HepG2 (cell line): ENCODE measurements at regions not wholly inside any gene's neighbourhood (a gene's known extent, or its start where the extent isn't known, plus 50 kb on each side); places are given as distances from the start of the nearest gene placed in this dataset.
A peak's percentile ranks its signal among the peaks of the same experiment; 100 is the strongest.

ENCODE experiments used
- ARID5B ChIP-seq: IDR thresholded peaks from 2 replicates; pipeline ENCODE4 v1.4.0; 2020; ENCODE audit warnings: mild to moderate bottlenecking, missing genetic modification reagents
- HMGXB3 ChIP-seq: sonication (generic); formaldehyde crosslinking; IDR thresholded peaks from 2 replicates; pipeline ENCODE4 v1.4.0; 2020; ENCODE audit warnings: missing genetic modification reagents, borderline replicate concordance
- NCOA5 ChIP-seq: sonication (generic); formaldehyde crosslinking; IDR thresholded peaks from 2 replicates; pipeline ENCODE4 v1.4.0; 2020; ENCODE audit warnings: missing genetic modification reagents
- PHF8 ChIP-seq: sonication (generic); formaldehyde crosslinking; IDR thresholded peaks from 2 replicates; pipeline ENCODE4 v1.5.0; 2020; ENCODE audit warnings: missing genetic modification reagents
- ZBTB20 ChIP-seq: sonication (generic); formaldehyde crosslinking; IDR thresholded peaks from 2 replicates; pipeline ENCODE4 v1.8.1; 2023; ENCODE audit warnings: missing genetic modification reagents, low read depth, mild to moderate bottlenecking, borderline replicate concordance
- ZFP62 ChIP-seq: sonication (generic); formaldehyde crosslinking; IDR thresholded peaks from 2 replicates; pipeline ENCODE4 v1.4.0; 2020; ENCODE audit warnings: missing genetic modification reagents
- ZNF530 ChIP-seq: sonication (generic); formaldehyde crosslinking; IDR thresholded peaks from 2 replicates; pipeline ENCODE4 v1.5.0; 2020; ENCODE audit warnings: low read depth, mild to moderate bottlenecking, missing genetic modification reagents
- ZNF7 ChIP-seq: IDR thresholded peaks from 2 replicates; pipeline ENCODE4 v1.6.1; 2016; ENCODE audit warnings: missing biosample characterization, missing genetic modification reagents
- TF ChIP-seq, protein P1 (sequence below): sonication (generic); formaldehyde crosslinking; IDR thresholded peaks from 2 replicates; pipeline ENCODE4 v1.4.0; 2020; ENCODE audit warnings: missing genetic modification reagents

DNA sequence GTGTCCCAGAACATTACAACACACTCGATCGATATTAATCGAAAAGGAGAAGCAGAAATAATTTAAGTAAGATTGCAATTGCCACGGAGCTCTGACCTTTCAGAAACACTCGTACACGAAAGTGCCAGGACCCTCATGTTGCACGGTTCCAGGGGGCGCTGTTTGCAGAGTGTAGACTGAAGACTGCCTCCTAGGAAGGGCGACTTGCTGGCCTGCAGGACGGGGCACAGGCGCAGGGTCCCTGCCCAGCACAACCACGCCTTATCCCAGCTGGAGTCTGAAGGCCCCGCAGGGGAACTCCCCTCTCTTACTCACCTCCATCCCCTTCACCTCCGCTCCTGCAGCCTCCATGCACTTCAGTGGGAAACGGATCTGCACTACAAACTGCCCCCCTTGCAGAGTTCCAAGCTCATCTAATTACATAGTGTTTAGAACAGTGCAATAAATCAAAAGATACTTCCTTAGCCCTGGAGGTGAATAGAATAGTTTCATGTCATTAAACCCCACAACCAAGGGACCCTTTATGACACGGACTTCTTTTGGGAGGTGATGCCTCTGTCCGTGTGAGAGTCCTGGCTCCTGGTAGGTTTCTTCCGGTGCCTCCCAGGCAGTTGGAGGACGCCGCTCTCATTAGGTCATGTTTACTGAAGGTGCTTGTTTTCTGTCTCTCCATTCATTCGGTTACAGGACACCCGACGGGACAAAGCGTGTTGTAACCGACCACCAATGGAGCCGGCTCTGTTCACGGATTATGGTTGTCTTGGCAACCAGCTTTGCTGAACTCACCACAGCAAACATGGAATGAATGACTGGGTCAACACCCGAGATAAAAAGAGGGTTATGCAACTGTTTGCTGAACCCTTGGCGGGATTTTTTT lies 262.2 kb downstream of the BAMBI start (continued):
- TF ChIP-seq HMGXB3 (CRISPR knock-in tag) (no peak; the same call in 1 of the 2 replicates), NCOA5 (no peak), ZNF7 (CRISPR knock-in tag) (no peak), ZNF530 (CRISPR knock-in tag) (no peak), ZFP62 (CRISPR knock-in tag) (no peak), ARID5B (CRISPR knock-in tag) (peak; percentile 96), ZBTB20 (CRISPR knock-in tag) (peak; percentile 30; the same call in 1 of the 2 replicates), PHF8 (CRISPR knock-in tag) (peak; percentile 51)
- TF ChIP-seq, protein P1, sequence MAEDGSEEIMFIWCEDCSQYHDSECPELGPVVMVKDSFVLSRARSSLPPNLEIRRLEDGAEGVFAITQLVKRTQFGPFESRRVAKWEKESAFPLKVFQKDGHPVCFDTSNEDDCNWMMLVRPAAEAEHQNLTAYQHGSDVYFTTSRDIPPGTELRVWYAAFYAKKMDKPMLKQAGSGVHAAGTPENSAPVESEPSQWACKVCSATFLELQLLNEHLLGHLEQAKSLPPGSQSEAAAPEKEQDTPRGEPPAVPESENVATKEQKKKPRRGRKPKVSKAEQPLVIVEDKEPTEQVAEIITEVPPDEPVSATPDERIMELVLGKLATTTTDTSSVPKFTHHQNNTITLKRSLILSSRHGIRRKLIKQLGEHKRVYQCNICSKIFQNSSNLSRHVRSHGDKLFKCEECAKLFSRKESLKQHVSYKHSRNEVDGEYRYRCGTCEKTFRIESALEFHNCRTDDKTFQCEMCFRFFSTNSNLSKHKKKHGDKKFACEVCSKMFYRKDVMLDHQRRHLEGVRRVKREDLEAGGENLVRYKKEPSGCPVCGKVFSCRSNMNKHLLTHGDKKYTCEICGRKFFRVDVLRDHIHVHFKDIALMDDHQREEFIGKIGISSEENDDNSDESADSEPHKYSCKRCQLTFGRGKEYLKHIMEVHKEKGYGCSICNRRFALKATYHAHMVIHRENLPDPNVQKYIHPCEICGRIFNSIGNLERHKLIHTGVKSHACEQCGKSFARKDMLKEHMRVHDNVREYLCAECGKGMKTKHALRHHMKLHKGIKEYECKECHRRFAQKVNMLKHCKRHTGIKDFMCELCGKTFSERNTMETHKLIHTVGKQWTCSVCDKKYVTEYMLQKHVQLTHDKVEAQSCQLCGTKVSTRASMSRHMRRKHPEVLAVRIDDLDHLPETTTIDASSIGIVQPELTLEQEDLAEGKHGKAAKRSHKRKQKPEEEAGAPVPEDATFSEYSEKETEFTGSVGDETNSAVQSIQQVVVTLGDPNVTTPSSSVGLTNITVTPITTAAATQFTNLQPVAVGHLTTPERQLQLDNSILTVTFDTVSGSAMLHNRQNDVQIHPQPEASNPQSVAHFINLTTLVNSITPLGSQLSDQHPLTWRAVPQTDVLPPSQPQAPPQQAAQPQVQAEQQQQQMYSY (CRISPR knock-in tag), result no peak
